Peyer's patch (tissue), 4 donors: ENCODE measurements at regions not wholly inside any gene's neighbourhood (a gene's known extent, or its start where the extent isn't known, plus 50 kb on each side); places are given as distances from the start of the nearest gene placed in this dataset.

ENCODE experiments used
- CTCF ChIP-seq, 6 experiments: fragments of 450-650 bp in 4 of 6; fragments of 200-600 bp in 2 of 6; sonication (generic) in 1 of 6; IDR thresholded peaks; one replicate each; pipeline ENCODE4 v1.5.1; 2017 to 2019; ENCODE audit warnings: antibody characterized with exemption in 6 of 6, mild to moderate bottlenecking in 3 of 6, moderate library complexity in 1 of 6
- POLR2A ChIP-seq, 2 donors: fragments of 450-650 bp; IDR thresholded peaks; one replicate each; pipeline ENCODE4 v1.5.1; 2017; ENCODE audit warnings: antibody characterized with exemption in 2 of 2, mild to moderate bottlenecking in 2 of 2, moderate library complexity in 2 of 2

GRCh38 chr3:156005736-156006135 lies 114.6 kb upstream of the KCNAB1 start:
- no peak for TF ChIP-seq CTCF (IDR thresholded peaks at IDR 0.05)
- no peak for TF ChIP-seq POLR2A (IDR thresholded peaks at IDR 0.05)
